ENCODE measurements at regions not wholly inside any gene's neighbourhood (a gene's known extent, or its start where the extent isn't known, plus 50 kb on each side); places are given as distances from the start of the nearest gene placed in this dataset.
"Not testable (repeated sequence)": the region's sequence is repeated elsewhere in the genome, so short reads cannot be mapped to it uniquely, and the experiment has no call there.

DNA sequence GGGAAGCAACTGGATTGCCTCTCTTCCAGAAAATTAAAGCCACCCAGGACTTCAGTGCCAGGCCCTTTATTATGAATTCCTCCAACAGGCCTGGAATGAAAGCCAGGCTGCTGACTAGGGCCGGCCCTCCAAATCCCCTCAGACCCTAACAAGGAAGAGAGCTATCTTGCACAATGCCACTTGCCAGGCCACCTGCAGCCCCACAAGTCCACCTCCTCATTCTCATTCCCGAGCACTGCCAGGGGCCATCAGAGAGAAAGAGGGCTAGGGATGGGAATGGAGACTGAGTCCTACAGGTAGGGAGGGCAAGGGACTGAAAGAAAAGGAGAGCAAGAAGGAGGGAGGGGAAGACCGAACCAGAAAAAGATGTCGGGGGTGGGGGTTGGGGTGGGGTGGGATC is 86.5 kb downstream of the MRPL14 start:
- no peaks in the 10 kb centered on the region for H3K36me3 Mint-ChIP-seq
- H3K27ac Mint-ChIP-seq: no peak overlapping the region
- TF ChIP-seq, protein P1, sequence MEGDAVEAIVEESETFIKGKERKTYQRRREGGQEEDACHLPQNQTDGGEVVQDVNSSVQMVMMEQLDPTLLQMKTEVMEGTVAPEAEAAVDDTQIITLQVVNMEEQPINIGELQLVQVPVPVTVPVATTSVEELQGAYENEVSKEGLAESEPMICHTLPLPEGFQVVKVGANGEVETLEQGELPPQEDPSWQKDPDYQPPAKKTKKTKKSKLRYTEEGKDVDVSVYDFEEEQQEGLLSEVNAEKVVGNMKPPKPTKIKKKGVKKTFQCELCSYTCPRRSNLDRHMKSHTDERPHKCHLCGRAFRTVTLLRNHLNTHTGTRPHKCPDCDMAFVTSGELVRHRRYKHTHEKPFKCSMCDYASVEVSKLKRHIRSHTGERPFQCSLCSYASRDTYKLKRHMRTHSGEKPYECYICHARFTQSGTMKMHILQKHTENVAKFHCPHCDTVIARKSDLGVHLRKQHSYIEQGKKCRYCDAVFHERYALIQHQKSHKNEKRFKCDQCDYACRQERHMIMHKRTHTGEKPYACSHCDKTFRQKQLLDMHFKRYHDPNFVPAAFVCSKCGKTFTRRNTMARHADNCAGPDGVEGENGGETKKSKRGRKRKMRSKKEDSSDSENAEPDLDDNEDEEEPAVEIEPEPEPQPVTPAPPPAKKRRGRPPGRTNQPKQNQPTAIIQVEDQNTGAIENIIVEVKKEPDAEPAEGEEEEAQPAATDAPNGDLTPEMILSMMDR (IDR thresholded peaks at IDR 0.05; ENCODE audit: unreplicated experiment): no peak
- H3K27me3 Mint-ChIP-seq (ENCODE audit: low read depth): no peaks in the 10 kb centered on the region
- H3K4me1 Mint-ChIP-seq: peaks cover 28% of the 10 kb centered on the region
- no peak overlapping the region for H3K4me3 Mint-ChIP-seq
- no peak for DNase-seq (ENCODE audit: low spot score in 2 of 2, unreplicated experiment in 2 of 2)
- H3K9me3 Mint-ChIP-seq: no peaks in the 10 kb centered on the region

DNA sequence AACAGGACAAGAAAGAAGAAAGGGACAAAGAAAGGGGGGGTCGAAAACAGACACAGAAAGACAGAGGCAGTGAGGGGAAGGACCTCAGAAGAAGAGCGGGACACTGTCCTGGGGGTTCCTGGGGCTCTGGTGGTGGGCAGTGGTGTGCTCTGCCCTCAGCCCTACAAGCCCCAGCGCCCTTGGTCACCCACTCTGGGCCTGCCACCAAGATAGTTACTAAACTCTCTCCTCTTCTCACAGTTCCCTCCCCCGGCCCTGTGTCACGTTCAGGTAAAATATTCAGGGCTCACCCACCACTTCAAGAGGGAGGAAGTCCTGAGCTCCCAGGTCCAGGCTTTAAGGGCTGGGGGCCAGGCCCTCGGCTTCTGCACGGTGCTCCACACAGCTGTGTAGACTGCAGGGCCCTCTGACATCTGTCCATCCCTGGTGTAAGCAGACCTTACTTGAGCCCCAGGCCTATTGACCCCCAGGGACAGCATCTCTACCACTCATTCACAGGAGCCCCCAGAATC is 87.4 kb downstream of the MRPL14 start:
- Mint-ChIP-seq H3K27me3 (ENCODE audit: low read depth) (no peaks in the 10 kb centered on the region), H3K36me3 (no peaks in the 10 kb centered on the region), H3K4me3 (no peak overlapping the region), H3K9me3 (no peaks in the 10 kb centered on the region), H3K27ac (no peak overlapping the region), H3K4me1 (peaks cover 28% of the 10 kb centered on the region)
- DNase-seq (ENCODE audit: low spot score in 2 of 2, unreplicated experiment in 2 of 2): no peak
- TF ChIP-seq, protein P1 (IDR thresholded peaks at IDR 0.05; ENCODE audit: unreplicated experiment): no peak

DNA sequence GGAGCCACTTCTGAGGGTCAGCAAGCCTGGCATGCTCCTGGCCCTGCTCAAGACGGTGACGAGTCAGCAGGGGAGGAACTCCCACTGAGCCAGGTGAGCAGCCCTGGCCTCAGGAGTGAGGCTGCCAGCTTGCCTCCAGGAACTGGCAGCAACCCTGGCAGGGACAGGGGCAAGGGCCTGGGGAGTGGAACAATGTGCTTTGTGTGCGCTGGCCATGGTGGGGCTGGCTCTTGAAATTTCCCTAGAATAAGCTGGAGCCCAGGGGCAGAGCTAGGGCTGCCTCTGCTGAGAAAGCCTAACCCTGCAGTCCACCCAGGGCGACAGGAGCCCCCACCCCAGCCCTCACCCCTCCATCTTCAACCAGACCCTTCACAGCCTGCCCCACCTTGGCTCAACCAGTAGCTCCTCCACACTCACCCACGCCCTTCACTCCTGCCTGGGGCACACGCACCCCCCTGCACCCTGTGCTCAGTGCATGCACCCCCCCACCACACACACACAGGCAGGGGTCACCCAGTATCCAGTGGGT is 88.0 kb downstream of the MRPL14 start:
- H3K27ac Mint-ChIP-seq: no peak overlapping the region

DNA sequence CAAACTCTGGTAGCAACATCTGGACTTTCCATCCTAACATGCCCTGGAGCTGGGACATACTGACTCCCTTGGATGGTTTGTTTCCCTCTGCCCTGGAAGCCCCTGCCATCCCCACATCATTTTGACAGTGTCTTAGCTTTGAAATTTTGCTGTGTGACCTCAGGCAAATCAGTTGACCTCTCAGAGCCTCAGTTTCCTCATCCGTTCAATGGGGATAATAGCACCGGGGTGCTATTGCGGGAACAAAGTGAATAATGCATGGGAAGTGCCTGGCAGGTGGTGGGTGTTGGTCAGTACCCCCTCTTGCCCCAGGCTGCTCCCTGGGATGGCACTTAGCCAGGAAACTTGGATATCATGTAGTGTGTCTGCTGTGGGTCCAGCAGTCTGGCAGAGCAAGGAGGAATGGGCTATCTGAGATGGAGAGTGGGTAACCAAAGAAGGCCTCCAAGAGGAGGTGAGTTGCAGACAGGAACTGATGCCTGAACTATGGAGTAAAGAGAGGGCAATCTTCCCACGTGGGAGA is 88.6 kb downstream of the MRPL14 start:
- DNase-seq (ENCODE audit: low spot score in 2 of 2, unreplicated experiment in 2 of 2): no peak
- Mint-ChIP-seq H3K4me3 (no peak overlapping the region), H3K36me3 (no peaks in the 10 kb centered on the region), H3K4me1 (peaks cover 27% of the 10 kb centered on the region), H3K27me3 (ENCODE audit: low read depth) (no peaks in the 10 kb centered on the region), H3K27ac (no peak overlapping the region), H3K9me3 (no peaks in the 10 kb centered on the region)
- TF ChIP-seq, protein P1 (IDR thresholded peaks at IDR 0.05; ENCODE audit: unreplicated experiment): no peak

More for the DNA sequence above, 88.0 kb downstream of the MRPL14 start:
- Mint-ChIP-seq H3K36me3 (no peaks in the 10 kb centered on the region), H3K27me3 (ENCODE audit: low read depth) (no peaks in the 10 kb centered on the region), H3K9me3 (no peaks in the 10 kb centered on the region), H3K4me1 (peaks cover 28% of the 10 kb centered on the region), H3K4me3 (no peak overlapping the region)
- DNase-seq (ENCODE audit: low spot score in 2 of 2, unreplicated experiment in 2 of 2): no peak
- TF ChIP-seq, protein P1 (IDR thresholded peaks at IDR 0.05; ENCODE audit: unreplicated experiment): no peak

DNA sequence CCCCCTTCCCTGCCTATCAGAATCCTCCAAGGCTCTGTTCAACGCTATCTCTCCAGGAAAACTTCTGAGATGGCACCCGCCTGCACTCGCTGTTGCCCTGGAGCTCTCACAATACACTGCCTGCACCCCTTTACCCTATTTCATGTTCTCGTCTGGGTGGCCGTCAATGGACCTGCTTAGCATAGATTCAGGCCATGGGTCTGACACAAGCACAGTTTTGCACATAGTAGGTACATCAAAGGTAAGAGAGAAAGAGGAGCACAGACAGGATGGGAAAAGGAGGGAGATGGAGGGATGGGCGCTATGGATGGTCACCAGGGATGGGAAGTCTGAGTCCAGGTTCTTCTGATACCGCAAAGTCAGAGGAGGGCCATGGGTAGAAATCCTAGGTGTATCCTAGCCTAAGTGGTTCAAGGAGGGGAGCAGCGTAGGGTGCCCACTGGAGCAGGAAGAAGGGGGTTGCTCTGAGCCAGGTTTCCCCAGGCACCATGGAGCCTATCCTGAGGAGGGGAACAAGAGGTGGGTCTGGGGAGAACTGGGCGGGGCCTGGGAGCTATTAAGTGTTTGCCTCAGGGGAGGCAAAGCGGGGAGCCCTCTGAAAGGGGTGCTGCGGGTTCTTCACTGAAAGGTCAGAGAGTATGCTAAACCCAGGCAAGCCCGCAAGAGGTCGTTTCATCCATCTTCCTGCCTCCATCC is 89.3 kb downstream of the MRPL14 start:
- TF ChIP-seq, protein P1 (IDR thresholded peaks at IDR 0.05; ENCODE audit: unreplicated experiment): no peak
- no peaks in the 10 kb centered on the region for H3K36me3 Mint-ChIP-seq
- no peak for DNase-seq (ENCODE audit: low spot score in 2 of 2, unreplicated experiment in 2 of 2)
- no peaks in the 10 kb centered on the region for H3K27me3 Mint-ChIP-seq (ENCODE audit: low read depth)
- no peaks in the 10 kb centered on the region for H3K9me3 Mint-ChIP-seq
- no peak overlapping the region for H3K27ac Mint-ChIP-seq
- no peak overlapping the region for H3K4me3 Mint-ChIP-seq
- peaks cover 22% of the 10 kb centered on the region for H3K4me1 Mint-ChIP-seq

DNA sequence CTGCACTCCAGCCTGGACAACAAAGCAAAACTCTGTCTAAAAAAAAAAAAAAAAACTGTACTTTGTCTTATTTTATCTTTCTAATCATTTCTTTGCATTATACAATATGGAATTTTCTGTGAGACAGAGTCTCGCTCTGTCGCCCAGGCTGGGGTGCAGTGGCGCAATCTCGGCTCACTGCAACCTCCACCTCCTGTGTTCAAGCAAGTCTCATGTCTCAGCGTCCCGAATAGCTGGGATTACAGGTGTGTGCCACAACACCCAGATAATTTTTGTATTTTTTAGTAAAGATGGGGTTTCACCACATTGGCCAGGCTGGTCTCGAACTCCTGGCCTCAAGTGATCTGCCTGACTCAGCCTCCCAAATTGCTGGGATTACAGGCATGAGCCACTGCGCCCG is 90.0 kb downstream of the MRPL14 start:
- H3K27ac Mint-ChIP-seq; H3K36me3 Mint-ChIP-seq; H3K4me3 Mint-ChIP-seq; H3K27me3 Mint-ChIP-seq (ENCODE audit: low read depth); DNase-seq (ENCODE audit: low spot score in 2 of 2, unreplicated experiment in 2 of 2); H3K9me3 Mint-ChIP-seq: not testable (repeated sequence)
- peaks cover 19% of the 10 kb centered on the region for H3K4me1 Mint-ChIP-seq
